Tibial artery (tissue), 4 donors: ENCODE measurements at regions not wholly inside any gene's neighbourhood (a gene's known extent, or its start where the extent isn't known, plus 50 kb on each side); places are given as distances from the start of the nearest gene placed in this dataset.

Experiments
- DNase-seq, 2 donors: peaks; one replicate each; pipeline ENCODE4 v3.0.0-alpha.2; 2019
- H3K27ac ChIP-seq, 2 donors: fragments of 200-600 bp; sonication (generic) in 1 of 2; 1 replicate in 1 of 2; 2 replicates in 1 of 2; pipeline ENCODE4 v1.5.1; 2018 to 2019; ENCODE audit warnings: mild to moderate bottlenecking in 1 of 2
- H3K27me3 ChIP-seq, 2 donors: fragments of 200-600 bp; sonication (generic) in 1 of 2; one replicate each; pipeline versions ENCODE4 v1.5.1 to v1.6.0; 2016 to 2019
- H3K36me3 ChIP-seq, 3 donors: fragments of 200-600 bp; sonication (generic) in 2 of 3; one replicate each; pipeline ENCODE4 v1.5.1; 2016 to 2019; ENCODE audit warnings: mild to moderate bottlenecking in 2 of 3
- H3K4me1 ChIP-seq, 4 donors: fragments of 200-600 bp; sonication (generic) in 2 of 4; 1 replicate in 3 of 4; 2 replicates in 1 of 4; pipeline ENCODE4 v1.5.1; 2016 to 2019
- H3K4me3 ChIP-seq, 2 donors: fragments of 200-600 bp; sonication (generic) in 1 of 2; 1 replicate in 1 of 2; 2 replicates in 1 of 2; pipeline ENCODE4 v1.5.1; 2018 to 2019; ENCODE audit warnings: mild to moderate bottlenecking in 2 of 2
- H3K9me3 ChIP-seq, 3 donors: fragments of 200-600 bp; sonication (generic) in 1 of 3; one replicate each; pipeline ENCODE4 v1.5.1; 2016 to 2019
- CTCF ChIP-seq, 2 experiments: fragments of 200-600 bp in 1 of 2; fragments of 450-650 bp in 1 of 2; IDR thresholded peaks; one replicate each; pipeline ENCODE4 v1.5.1; 2017 to 2019; ENCODE audit warnings: antibody characterized with exemption in 2 of 2, mild to moderate bottlenecking in 1 of 2, moderate library complexity in 1 of 2
- intact Hi-C: fragments of 100-400 bp; cut with DNase I; formaldehyde crosslinking; loops from one replicate; pipeline ENCODE4 v1.15.0; 2023; ENCODE audit warnings: low total_unique reads

GRCh38 chr12:39227218-39227617 is 215.7 kb downstream of the KIF21A start:
- Histone ChIP-seq H3K4me1 (no peaks in the 10 kb centered on the region), H3K4me3 (no peak overlapping the region), H3K9me3 (no peaks in the 10 kb centered on the region), H3K27me3 (no peaks in the 10 kb centered on the region), H3K27ac (no peak overlapping the region), H3K36me3 (no peaks in the 10 kb centered on the region)
- intact Hi-C loops = no loop called here
- DNase-seq = no peak
- TF ChIP-seq CTCF (IDR thresholded peaks at IDR 0.05) = no peak

- H3K9me3 ChIP-seq = no peaks in the 10 kb centered on the region
- H3K27me3 ChIP-seq = no peaks in the 10 kb centered on the region
- intact Hi-C loops = no loop called here
- no peaks in the 10 kb centered on the region for H3K36me3 ChIP-seq
- TF ChIP-seq CTCF (IDR thresholded peaks at IDR 0.05) = no peak
- H3K27ac ChIP-seq = no peak overlapping the region
- no peaks in the 10 kb centered on the region for H3K4me1 ChIP-seq
- DNase-seq = no peak
- H3K4me3 ChIP-seq = no peak overlapping the region
Observed at GRCh38 chr12:39224971-39225370, 217.9 kb downstream of the KIF21A start.

GRCh38 chr12:39205969-39206368 is 237.0 kb downstream of the KIF21A start:
- no peak overlapping the region for H3K27ac ChIP-seq
- H3K36me3 ChIP-seq = no peaks in the 10 kb centered on the region
- DNase-seq = no peak
- H3K4me3 ChIP-seq = no peak overlapping the region
- no peaks in the 10 kb centered on the region for H3K4me1 ChIP-seq
- H3K27me3 ChIP-seq = no peaks in the 10 kb centered on the region
- no peak for TF ChIP-seq CTCF (IDR thresholded peaks at IDR 0.05)
- peaks cover 0 to 6% (median 0%) of the 10 kb centered on the region in 3 donors for H3K9me3 ChIP-seq
- intact Hi-C loops = no loop called here

- Histone ChIP-seq H3K27me3 (no peaks in the 10 kb centered on the region), H3K4me3 (no peak overlapping the region), H3K27ac (no peak overlapping the region), H3K36me3 (no peaks in the 10 kb centered on the region), H3K9me3 (no peaks in the 10 kb centered on the region), H3K4me1 (no peaks in the 10 kb centered on the region)
- DNase-seq = no peak
- intact Hi-C loops = no loop called here
- no peak for TF ChIP-seq CTCF (IDR thresholded peaks at IDR 0.05)
Observed at GRCh38 chr12:39199351-39199750, 243.6 kb downstream of the KIF21A start.

- no peak for DNase-seq
- no peak for TF ChIP-seq CTCF (IDR thresholded peaks at IDR 0.05)
- Histone ChIP-seq H3K27me3 (no peaks in the 10 kb centered on the region), H3K4me3 (no peak overlapping the region), H3K4me1 (no peaks in the 10 kb centered on the region), H3K9me3 (no peaks in the 10 kb centered on the region), H3K36me3 (no peaks in the 10 kb centered on the region), H3K27ac (no peak overlapping the region)
- intact Hi-C loops = no loop called here
Observed at GRCh38 chr12:39188689-39189088, 254.2 kb downstream of the KIF21A start.

GRCh38 chr12:39186744-39187143 is 256.2 kb downstream of the KIF21A start:
- H3K27ac ChIP-seq = no peak overlapping the region
- TF ChIP-seq CTCF (IDR thresholded peaks at IDR 0.05) = no peak
- DNase-seq = no peak
- H3K4me1 ChIP-seq = no peaks in the 10 kb centered on the region
- H3K9me3 ChIP-seq = no peaks in the 10 kb centered on the region
- H3K4me3 ChIP-seq = no peak overlapping the region
- intact Hi-C loops = no loop called here
- H3K27me3 ChIP-seq = no peaks in the 10 kb centered on the region
- no peaks in the 10 kb centered on the region for H3K36me3 ChIP-seq
